NAMALWA (cell line): ENCODE measurements at regions not wholly inside any gene's neighbourhood (a gene's known extent, or its start where the extent isn't known, plus 50 kb on each side); places are given as distances from the start of the nearest gene placed in this dataset.
A peak's percentile ranks its signal among the peaks of the same experiment; 100 is the strongest.
"Not testable (repeated sequence)": the region's sequence is repeated elsewhere in the genome, so short reads cannot be mapped to it uniquely, and the experiment has no call there.

Experiments
- DNase-seq: peaks from one replicate; pipeline ENCODE4 v3.0.0-alpha.2; 2015; ENCODE audit warnings: low spot score

- DNase-seq: no peak
Measured at GRCh38 chr17:77526259-77526711, 385.5 kb downstream of the SEC14L1 start.

DNA sequence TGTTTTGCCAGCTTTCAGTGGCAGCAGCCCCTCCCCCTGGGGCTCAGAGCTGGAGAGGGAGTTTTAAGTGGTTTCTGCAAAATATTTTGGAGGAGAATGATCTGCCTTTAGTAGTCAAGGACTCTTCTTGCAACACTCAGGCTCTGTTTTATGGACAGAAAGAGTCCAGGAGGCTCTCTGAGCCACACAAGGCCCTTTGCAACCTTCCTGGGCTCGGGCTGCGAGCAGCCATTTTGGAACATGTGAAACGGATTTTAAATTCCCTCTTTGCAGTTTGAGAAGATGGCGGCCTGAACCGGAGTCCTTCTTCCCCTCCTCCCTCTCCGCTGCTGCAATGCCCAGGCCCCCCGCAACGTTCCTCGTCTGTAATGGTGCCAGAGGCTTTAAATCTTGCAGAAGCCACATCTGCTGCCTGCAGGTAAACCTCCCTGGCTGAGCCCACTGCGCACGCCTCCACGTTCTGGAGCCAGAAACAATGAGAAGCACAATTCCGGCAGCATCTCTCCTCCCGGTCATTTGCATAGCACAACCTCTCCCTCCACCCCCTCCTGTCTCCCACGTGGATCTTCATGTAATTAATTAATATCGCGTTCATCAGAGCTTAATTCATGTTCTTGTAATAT is 386.1 kb downstream of the SEC14L1 start:
- DNase-seq: no peak

GRCh38 chr17:77527409-77527808 is 386.6 kb downstream of the SEC14L1 start:
- no peak for DNase-seq

DNA sequence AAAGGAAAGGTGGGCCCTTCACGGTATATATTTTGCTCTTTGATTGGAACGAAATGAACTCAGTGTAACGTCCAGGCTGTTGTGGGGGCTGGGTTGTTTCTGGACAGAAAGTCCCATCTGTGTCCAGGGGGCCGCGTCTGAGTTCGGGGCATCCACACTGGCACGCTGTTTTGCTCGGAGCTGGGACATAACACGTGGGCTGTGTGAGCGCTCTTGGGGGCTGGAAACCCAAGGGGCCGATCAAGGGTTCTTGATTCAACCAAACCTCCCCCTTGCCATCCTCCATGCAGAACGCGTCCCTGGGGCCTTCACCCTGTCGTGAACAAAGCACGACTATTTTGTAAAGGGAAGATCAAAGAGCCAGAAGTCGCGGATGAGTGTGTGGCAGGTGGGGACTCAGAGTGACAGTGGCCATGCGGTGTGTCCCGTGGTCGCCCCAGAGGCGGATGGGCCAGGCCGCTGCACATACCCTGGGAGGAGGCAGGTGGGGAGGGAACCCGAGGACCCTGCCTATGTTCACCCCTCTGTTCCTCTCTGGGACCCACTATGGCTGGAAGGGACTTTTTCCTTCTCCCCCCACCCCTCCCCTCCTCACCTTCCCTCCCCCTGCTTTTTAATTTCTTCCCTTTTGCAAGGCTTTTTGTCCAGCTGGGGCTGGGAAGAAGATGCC is 387.2 kb downstream of the SEC14L1 start:
- no peak for DNase-seq

GRCh38 chr17:77528516-77529327 is 388.0 kb downstream of the SEC14L1 start:
- DNase-seq: no peak

GRCh38 chr17:77529328-77529650 is 388.5 kb downstream of the SEC14L1 start:
- DNase-seq: no peak

DNA sequence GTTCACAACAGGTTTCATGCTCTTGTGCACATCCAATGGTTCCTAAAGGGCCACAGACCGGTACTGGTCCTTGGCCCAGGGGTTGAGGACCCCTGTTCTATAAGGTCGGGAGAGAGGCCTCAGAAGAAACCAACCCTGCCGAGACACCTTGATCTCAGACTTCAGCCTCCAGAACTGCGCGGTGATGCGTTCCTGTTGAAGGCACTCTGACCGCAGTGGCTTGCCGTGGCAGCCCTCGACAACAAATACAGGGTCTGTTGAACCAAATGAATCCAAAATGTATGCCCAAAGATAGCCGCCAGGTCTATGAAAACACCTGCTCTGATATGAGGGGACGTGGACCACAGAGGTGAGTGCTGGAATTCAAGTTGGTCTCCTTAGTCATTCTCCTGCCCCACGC is 389.8 kb downstream of the SEC14L1 start:
- no peak for DNase-seq

DNA sequence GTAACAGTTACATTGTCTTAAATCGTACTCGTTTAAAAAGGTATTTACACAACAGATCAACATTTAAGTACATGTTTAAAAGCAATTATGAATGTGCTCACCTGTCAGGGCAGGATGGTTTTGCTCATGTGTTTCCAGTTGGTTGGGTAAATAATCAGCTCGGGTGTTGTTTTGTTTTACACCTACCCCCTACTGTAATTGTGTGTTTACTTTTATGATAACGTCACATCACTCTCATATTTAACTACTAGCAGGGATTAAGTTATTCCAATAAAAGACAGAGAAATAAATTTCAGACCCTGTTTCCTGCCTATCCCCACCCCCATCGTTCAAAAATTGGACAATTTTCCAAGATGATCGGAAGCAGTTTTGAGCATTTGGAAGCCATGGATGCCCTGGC is 390.2 kb downstream of the SEC14L1 start:
- no peak for DNase-seq

GRCh38 chr17:77531641-77532040 is 390.9 kb downstream of the SEC14L1 start:
- DNase-seq: no peak

- DNase-seq: not testable (repeated sequence)
Measured at GRCh38 chr17:77533697-77534096, 392.9 kb downstream of the SEC14L1 start.

GRCh38 chr17:77534137-77534536 is 393.4 kb downstream of the SEC14L1 start:
- DNase-seq: no peak

DNA sequence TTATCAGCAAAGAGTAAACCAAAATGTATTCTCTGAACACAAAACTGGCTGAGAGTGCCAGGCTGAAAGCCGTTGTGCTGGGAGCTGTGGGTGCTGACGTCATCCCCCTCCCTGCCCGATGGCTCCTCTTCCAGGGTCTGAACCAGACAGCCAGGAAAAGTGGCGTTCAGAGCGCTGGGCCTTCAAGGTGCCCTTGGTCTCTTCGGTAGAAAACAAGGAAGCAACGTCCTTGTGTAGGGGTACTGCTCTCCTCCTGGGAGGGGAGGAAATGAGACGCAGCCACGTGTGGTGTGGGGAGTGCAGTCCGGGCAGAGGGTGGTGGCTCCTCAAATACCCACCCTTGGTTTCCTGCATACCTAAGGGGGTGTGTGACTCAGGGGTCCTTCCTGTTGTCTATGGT is 394.7 kb downstream of the SEC14L1 start:
- no peak for DNase-seq

DNA sequence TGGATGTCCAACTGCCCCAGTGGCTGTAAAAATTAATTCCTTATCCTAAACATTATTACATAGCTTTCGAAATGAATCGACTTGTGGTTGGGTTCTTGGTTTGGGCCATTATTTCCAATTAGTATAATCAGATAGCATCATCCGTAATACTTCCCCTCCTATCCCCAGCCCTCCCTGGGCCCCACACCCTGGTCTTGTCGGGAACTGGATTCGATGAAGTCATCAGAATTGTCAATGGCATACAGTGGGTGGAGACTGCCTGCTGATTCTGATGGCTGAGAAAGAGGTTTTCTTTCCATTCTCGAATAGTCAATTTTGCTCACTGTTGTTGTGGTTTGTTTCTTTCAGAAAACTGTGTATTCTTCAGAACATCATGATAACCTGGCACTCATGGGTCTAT is 395.1 kb downstream of the SEC14L1 start:
- no peak for DNase-seq

GRCh38 chr17:77537566-77537965 is 396.8 kb downstream of the SEC14L1 start:
- no peak for DNase-seq

GRCh38 chr17:77540531-77540930 is 399.8 kb downstream of the SEC14L1 start:
- DNase-seq: no peak

DNA sequence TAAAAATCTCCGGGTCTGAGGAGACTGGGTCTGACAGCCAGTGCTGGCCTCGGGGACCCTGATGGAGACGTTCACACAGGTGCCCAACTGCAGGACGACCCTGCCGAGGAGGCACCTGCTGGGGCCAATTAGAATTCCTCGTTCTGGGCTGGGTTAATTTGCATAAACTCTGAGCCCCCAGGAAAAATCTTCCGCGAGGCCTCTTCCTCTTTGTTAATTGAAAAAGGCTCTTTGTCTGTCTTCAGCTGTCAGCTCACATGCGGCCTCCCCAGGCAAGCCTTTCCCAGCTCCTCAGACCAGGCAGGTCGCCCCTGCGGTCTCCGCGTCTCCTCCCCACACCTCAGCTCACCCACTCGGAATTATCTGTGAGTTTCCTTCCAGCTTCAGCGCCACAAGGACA is 400.2 kb downstream of the SEC14L1 start:
- DNase-seq: no peak

- no peak for DNase-seq
Measured at GRCh38 chr17:77542011-77542410, 401.2 kb downstream of the SEC14L1 start.

GRCh38 chr17:77542551-77543490 is 402.1 kb downstream of the SEC14L1 start:
- peak; percentile 75 for DNase-seq

DNA sequence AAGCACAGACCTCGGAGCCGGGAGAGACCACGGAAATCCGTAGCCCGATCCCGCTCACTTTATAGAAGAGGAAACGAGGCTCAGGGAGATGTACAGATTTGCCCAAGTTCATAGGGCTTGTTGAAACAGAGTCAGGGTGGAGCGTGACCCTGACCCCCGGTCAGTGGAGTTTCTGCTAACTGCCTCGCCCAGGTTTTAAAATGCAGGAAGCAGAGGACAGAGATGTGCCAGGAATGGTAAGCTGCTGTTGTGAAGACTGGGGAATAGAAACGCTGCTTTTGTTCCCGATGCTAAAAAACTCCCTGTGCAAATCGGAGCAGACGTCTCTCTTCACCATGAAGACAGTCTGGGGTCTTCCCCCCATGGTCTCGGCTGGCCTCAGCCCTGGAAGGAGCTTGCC is 403.0 kb downstream of the SEC14L1 start:
- DNase-seq: no peak

DNA sequence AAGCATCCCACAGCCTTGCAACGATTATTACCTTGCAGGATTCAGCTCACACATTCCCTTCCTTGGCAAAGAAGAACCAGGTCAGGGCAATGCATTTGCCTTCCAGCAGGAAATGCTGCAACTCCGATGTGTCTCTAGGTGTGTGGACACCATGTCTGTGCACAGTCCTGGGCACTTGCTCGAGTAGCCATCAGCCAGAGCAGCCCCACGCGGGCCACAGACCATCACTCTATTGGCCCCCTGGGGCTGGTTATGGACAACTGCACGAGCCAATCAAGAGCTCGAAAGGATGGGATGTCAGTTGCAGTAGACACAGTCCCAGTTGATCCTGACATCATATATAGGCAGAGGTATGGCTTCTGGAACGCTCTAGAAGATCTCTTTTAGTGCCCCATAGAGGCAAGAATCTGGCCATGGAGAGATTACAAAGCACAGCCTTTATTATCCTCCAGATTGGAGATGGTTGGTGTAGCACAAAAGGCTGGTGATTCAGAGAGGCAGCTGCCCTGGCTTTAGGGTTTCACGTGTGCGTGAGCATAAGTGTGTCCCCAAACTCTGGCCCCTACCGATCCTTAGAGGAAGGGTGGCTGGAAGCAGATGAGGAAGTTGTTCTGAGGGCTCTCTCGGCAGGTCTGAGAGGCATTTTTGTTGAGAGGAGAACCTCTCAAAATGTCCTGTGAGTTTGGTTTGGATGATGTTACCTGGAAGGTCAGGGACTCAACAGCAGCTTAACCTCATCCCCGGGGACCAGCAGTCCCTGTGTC is 403.8 kb downstream of the SEC14L1 start:
- DNase-seq: no peak

DNA sequence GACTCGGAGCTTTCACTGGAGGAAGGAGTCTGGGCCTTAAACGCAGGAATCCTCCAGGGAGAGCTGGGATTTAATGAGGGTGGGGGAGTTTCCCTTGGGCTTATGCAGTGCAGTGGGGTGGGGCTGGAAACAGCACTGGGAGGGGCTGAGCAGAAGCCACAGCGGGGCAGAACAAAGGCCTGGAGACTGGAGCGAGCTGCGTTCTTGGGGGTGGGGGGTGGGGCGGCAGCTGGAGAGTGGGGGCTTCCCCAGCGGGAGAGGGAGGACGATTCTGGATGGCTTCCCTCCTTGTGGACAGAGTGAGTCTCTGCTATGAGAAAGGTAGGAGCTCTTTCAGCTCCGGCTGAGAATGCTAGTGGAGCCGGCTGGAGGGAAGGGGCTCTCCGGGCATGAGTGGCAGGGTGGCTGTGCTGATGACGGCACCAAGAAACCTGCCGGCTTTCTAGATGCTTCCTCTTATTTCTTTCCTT is 406.0 kb downstream of the SEC14L1 start:
- DNase-seq: no peak
